SU-DHL-6 (cell line): ENCODE measurements at regions not wholly inside any gene's neighbourhood (a gene's known extent, or its start where the extent isn't known, plus 50 kb on each side); places are given as distances from the start of the nearest gene placed in this dataset.

Source experiments
- H2AFZ ChIP-seq: fragments of 200-600 bp; sonication (generic); 2 replicates; pipeline ENCODE4 v1.6.1; 2014; ENCODE audit warnings: low read depth, mild to moderate bottlenecking, moderate library complexity, mixed read lengths, antibody characterized with exemption, low read length; ENCODE audit not compliant: severe bottlenecking
- H3F3A ChIP-seq: fragments of 200-600 bp; shearing (Covaris generic); 2 replicates; pipeline ENCODE4 v1.6.0; 2016; ENCODE audit warnings: antibody characterized with exemption, mild to moderate bottlenecking; ENCODE audit not compliant: insufficient read depth
- H3K27ac ChIP-seq: fragments of 200-600 bp; sonication (generic); 2 replicates; pipeline ENCODE4 v1.5.1; 2016; ENCODE audit warnings: low read depth, mild to moderate bottlenecking, low read length, moderate library complexity, mixed read lengths
- H3K27me3 ChIP-seq: fragments of 200-600 bp; sonication (generic), shearing (Covaris generic); 2 replicates; pipeline ENCODE4 v1.6.0; 2014; ENCODE audit warnings: mild to moderate bottlenecking, low read length
- H3K36me3 ChIP-seq: fragments of 200-600 bp; sonication (generic); 2 replicates; pipeline ENCODE4 v1.6.1; 2014; ENCODE audit warnings: mild to moderate bottlenecking, low read length, mixed read lengths
- H3K4me2 ChIP-seq: fragments of 300-600, 200-600 bp; shearing (Covaris generic), sonication (generic); 2 replicates; pipeline ENCODE4 v1.6.0; 2014; ENCODE audit warnings: low read length, low read depth, mild to moderate bottlenecking; ENCODE audit not compliant: poor library complexity, severe bottlenecking
- H3K4me3 ChIP-seq: fragments of 200-600 bp; sonication (generic); 2 replicates; pipeline ENCODE4 v1.5.1; 2014; ENCODE audit warnings: antibody characterized with exemption, low read length, mild to moderate bottlenecking, mixed read lengths; ENCODE audit not compliant: insufficient read depth, poor library complexity, severe bottlenecking
- H3K79me2 ChIP-seq: fragments of 200-600 bp; sonication (generic); 2 replicates; pipeline ENCODE4 v1.6.1; 2014; ENCODE audit warnings: mild to moderate bottlenecking, low read length, moderate library complexity; ENCODE audit not compliant: insufficient read depth
- H3K9ac ChIP-seq: fragments of 200-600 bp; sonication (generic); 2 replicates; pipeline ENCODE4 v1.7.0; 2014; ENCODE audit warnings: mild to moderate bottlenecking, low read length
- H3K9me2 ChIP-seq: fragments of 200-600 bp; sonication (generic); replicated peaks from 2 replicates; pipeline ENCODE4 v1.6.1; 2014; ENCODE audit warnings: low read length; ENCODE audit not compliant: insufficient read depth
- H3K9me3 ChIP-seq: fragments of 200-600 bp; sonication (generic); 2 replicates; pipeline ENCODE4 v1.6.1; 2014; ENCODE audit warnings: low read length, mixed read lengths; ENCODE audit not compliant: insufficient read depth
- H4K20me1 ChIP-seq: fragments of 200-600 bp; sonication (generic); 2 replicates; pipeline ENCODE4 v1.6.1; 2014; ENCODE audit warnings: low read depth, mild to moderate bottlenecking, antibody characterized with exemption, low read length, moderate library complexity, mixed read lengths
- EZH2phosphoT487 ChIP-seq: fragments of 200-600 bp; sonication (generic), shearing (Covaris generic); conservative IDR thresholded peaks from 2 replicates; pipeline ENCODE4 v1.6.1; 2018; ENCODE audit warnings: mild to moderate bottlenecking, antibody characterized with exemption, low read length, moderate library complexity, mixed read lengths
- TF ChIP-seq, protein P1 (sequence below): fragments of 200-600 bp; sonication (generic); IDR thresholded peaks from one replicate; pipeline ENCODE4 v1.5.1; 2017; ENCODE audit warnings: antibody characterized with exemption, mild to moderate bottlenecking, low read length, moderate library complexity; ENCODE audit not compliant: insufficient read depth, poor library complexity, severe bottlenecking

GRCh38 chr5:128895122-128895521 lies 70.2 kb upstream of the SLC27A6 start:
- no peaks in the 10 kb centered on the region for H3F3A ChIP-seq
- H3K36me3 ChIP-seq = no peaks in the 10 kb centered on the region
- H4K20me1 ChIP-seq = no peaks in the 10 kb centered on the region
- H3K4me2 ChIP-seq = no peak overlapping the region
- H3K27me3 ChIP-seq = no peaks in the 10 kb centered on the region
- H3K9me3 ChIP-seq = no peaks in the 10 kb centered on the region
- no peaks in the 10 kb centered on the region for H3K79me2 ChIP-seq
- H3K9ac ChIP-seq = no peak overlapping the region
- H3K27ac ChIP-seq = no peak overlapping the region
- no peak for TF ChIP-seq EZH2phosphoT487
- TF ChIP-seq, protein P1, sequence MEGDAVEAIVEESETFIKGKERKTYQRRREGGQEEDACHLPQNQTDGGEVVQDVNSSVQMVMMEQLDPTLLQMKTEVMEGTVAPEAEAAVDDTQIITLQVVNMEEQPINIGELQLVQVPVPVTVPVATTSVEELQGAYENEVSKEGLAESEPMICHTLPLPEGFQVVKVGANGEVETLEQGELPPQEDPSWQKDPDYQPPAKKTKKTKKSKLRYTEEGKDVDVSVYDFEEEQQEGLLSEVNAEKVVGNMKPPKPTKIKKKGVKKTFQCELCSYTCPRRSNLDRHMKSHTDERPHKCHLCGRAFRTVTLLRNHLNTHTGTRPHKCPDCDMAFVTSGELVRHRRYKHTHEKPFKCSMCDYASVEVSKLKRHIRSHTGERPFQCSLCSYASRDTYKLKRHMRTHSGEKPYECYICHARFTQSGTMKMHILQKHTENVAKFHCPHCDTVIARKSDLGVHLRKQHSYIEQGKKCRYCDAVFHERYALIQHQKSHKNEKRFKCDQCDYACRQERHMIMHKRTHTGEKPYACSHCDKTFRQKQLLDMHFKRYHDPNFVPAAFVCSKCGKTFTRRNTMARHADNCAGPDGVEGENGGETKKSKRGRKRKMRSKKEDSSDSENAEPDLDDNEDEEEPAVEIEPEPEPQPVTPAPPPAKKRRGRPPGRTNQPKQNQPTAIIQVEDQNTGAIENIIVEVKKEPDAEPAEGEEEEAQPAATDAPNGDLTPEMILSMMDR = no peak
- H2AFZ ChIP-seq = no peak overlapping the region
- no peak overlapping the region for H3K4me3 ChIP-seq
- no peaks in the 10 kb centered on the region for H3K9me2 ChIP-seq

DNA sequence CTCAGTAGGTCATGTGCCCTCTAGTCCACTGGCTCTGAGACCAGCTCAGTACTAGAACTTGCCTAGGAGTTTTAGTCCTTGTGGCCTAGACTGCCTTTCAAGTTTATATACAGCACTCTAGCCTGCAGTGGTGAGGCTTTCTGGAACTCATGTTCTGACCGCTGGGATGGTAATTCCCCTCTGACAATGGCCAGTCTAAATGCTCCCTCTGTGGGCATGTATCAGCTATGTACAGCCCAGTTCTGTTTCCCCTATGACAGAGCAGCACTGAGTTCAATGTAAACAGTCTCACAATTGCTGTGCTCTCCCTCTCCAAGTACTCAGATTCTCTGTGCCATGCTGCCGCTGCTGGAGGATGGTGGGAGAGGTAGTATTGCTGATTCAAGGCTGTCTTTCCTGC lies 68.6 kb upstream of the SLC27A6 start:
- Histone ChIP-seq H3K9me2 (no peaks in the 10 kb centered on the region), H3K9ac (no peak overlapping the region), H2AFZ (no peak overlapping the region), H3K36me3 (no peaks in the 10 kb centered on the region), H3K9me3 (no peaks in the 10 kb centered on the region), H3K79me2 (no peaks in the 10 kb centered on the region), H3K27me3 (no peaks in the 10 kb centered on the region), H3F3A (no peaks in the 10 kb centered on the region), H3K4me3 (no peak overlapping the region), H3K27ac (no peak overlapping the region), H4K20me1 (no peaks in the 10 kb centered on the region), H3K4me2 (no peak overlapping the region)
- TF ChIP-seq EZH2phosphoT487 = no peak
- TF ChIP-seq, protein P1 = no peak

GRCh38 chr5:128903550-128903949 lies 61.7 kb upstream of the SLC27A6 start:
- no peak overlapping the region for H3K27ac ChIP-seq
- H3K4me2 ChIP-seq = no peak overlapping the region
- H3K36me3 ChIP-seq = no peaks in the 10 kb centered on the region
- no peaks in the 10 kb centered on the region for H3F3A ChIP-seq
- TF ChIP-seq, protein P1 = no peak
- no peak for TF ChIP-seq EZH2phosphoT487
- no peaks in the 10 kb centered on the region for H3K9me2 ChIP-seq
- no peaks in the 10 kb centered on the region for H3K79me2 ChIP-seq
- H4K20me1 ChIP-seq = no peaks in the 10 kb centered on the region
- no peak overlapping the region for H2AFZ ChIP-seq
- H3K4me3 ChIP-seq = no peak overlapping the region
- no peak overlapping the region for H3K9ac ChIP-seq
- H3K9me3 ChIP-seq = no peaks in the 10 kb centered on the region
- no peaks in the 10 kb centered on the region for H3K27me3 ChIP-seq
